HFF-Myc (cell line): ENCODE measurements at regions not wholly inside any gene's neighbourhood (a gene's known extent, or its start where the extent isn't known, plus 50 kb on each side); places are given as distances from the start of the nearest gene placed in this dataset.
"Not testable (repeated sequence)": the region's sequence is repeated elsewhere in the genome, so short reads cannot be mapped to it uniquely, and the experiment has no call there.

Source experiments
- DNase-seq: peaks from one replicate; pipeline ENCODE4 v3.0.0-alpha.2; 2011; ENCODE audit warnings: low read depth; ENCODE audit errors: extremely low read depth
- H3K4me3 ChIP-seq: replicated peaks from 2 replicates; pipeline ENCODE4 v1.5.1; 2011; ENCODE audit warnings: low read depth, mild to moderate bottlenecking, control low read depth, low read length
- TF ChIP-seq, protein P1 (sequence below): IDR thresholded peaks from 2 replicates; pipeline ENCODE4 v1.5.1; 2012; ENCODE audit warnings: mild to moderate bottlenecking, low read depth, low read length, control low read depth; ENCODE audit errors: missing control alignments

DNA sequence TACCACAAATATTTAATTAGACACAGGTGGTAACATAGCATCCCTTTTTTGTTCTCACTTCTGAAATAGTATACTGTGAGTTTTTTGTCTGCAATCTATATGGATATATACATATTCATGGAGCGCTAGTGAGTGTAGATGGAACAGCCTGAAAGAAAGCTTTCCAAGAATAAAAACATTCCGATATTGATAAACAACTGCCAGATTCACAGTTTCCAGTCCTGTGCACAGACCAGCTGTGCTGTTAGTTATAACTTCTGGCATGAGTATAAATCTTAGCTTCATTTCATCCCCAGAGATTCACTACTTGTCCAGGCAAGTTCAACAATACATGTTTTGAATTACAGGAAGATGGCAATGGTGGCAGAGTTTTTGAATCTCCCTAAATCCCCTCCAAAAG is 467.1 kb upstream of the STEAP1 start:
- DNase-seq, result no peak
- TF ChIP-seq, protein P1, sequence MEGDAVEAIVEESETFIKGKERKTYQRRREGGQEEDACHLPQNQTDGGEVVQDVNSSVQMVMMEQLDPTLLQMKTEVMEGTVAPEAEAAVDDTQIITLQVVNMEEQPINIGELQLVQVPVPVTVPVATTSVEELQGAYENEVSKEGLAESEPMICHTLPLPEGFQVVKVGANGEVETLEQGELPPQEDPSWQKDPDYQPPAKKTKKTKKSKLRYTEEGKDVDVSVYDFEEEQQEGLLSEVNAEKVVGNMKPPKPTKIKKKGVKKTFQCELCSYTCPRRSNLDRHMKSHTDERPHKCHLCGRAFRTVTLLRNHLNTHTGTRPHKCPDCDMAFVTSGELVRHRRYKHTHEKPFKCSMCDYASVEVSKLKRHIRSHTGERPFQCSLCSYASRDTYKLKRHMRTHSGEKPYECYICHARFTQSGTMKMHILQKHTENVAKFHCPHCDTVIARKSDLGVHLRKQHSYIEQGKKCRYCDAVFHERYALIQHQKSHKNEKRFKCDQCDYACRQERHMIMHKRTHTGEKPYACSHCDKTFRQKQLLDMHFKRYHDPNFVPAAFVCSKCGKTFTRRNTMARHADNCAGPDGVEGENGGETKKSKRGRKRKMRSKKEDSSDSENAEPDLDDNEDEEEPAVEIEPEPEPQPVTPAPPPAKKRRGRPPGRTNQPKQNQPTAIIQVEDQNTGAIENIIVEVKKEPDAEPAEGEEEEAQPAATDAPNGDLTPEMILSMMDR, result no peak
- H3K4me3 ChIP-seq, result no peak overlapping the region

DNA sequence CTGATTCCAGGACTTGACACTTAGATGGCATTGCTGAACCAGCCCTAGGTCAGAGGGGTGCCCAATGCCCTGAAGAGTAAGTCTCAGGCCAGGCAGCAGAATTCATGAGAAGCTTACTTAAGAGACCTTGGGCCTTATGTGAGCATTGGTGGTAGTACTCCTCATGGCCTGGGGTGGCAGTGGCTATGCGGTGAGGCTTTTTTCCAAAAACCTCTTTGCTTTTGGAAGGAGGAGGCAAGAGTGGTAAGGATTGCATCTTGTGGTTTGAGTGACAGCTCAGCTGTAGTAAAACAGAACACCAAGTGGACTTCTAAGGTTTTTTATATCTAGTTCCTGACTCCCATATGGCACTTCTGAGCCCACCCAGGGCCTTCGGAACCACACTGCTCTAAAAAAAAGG is 459.0 kb upstream of the STEAP1 start:
- no peak for DNase-seq
- TF ChIP-seq, protein P1, result no peak

DNA sequence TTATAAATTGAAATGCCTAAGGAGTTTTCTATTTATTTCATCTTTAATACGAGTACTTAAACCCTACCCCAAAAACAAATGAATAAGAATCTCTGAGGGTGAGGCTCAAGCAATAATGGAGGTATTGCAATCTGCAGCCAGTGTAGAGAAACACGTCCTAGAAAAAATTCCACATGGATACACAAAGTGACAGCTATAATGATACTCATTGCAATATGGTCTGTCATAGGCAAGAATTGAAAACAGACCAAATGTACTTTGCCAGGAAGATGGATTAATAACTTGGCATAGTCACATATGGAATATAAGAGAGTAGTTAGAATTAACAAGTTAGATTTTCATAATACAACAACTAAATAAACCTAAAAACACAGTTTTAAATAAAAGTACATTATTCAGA is 440.1 kb upstream of the STEAP1 start:
- no peak for DNase-seq
- TF ChIP-seq, protein P1, result no peak
- H3K4me3 ChIP-seq, result no peak overlapping the region

More for the DNA sequence above, 459.0 kb upstream of the STEAP1 start:
- no peak overlapping the region for H3K4me3 ChIP-seq

DNA sequence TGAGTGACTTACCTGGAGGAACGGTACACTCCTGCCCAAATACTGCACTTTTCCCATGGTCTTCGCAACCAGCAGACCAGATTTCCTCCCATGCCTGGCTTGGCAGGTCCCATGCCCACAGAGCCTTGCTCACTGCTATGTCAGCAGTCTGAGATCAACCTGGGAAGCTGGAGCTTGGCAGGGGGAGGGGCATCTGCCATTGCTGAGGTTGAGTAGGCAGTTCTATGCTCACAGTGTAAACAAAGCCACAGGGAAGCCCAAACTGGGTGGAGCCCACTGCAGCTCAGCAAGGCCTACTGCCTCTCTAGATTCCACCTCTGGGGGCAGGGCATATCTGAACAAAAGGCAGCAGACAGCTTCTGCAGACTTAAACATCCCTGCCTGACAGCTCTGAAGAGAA is 435.3 kb upstream of the STEAP1 start:
- H3K4me3 ChIP-seq, DNase-seq: not testable (repeated sequence)

DNA sequence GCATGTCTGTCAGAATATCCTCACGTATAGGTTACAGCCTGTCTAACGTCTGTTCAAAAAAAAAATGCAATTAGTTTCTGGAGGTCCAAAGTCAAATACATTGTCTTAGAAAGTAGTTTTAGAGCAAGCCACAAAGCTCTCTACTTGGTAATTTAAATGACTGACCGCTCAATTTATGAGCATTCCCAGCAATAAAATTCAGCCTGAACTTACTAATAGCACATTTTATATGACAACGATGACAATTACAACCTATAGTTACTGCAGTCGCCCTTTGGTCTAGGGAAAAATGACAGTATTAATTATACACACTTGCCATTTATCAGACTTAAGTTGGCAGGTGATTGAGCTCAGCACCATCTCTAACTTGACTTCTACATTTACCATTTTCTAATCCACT is 425.8 kb upstream of the STEAP1 start:
- DNase-seq, result no peak
- TF ChIP-seq, protein P1, result no peak
- no peak overlapping the region for H3K4me3 ChIP-seq

DNA sequence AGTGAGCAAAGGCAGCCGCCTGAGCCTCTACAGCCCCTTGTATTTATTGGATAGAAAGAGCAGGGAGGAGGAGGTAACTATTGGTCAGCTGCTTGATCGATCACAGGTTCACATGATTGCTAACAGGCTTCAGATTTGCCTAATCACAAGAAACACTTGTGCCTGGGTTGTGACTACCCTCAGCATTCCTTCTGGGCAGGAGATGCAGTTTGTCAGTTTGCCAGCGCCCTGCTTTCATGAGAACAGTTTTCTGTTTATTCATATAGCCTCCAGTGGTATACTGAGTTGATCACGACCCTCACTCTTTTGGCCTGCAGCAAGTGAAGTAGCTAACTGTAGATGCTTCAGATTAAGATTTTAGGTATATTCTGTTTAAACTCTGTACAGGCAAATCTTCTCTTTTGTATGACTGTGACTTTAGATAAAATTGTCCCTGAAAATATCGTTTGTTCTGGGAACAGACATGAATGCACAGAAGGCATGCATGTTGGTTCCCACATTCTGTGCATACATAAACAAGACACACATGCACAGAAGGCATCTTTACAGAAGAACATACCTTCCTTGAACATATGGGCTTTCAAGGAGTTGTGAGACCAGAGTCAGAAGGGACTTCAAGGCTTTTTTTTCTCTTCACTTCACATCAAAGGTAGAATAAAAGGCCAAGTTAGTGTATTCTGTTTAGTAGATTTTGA is 422.4 kb upstream of the STEAP1 start:
- no peak overlapping the region for H3K4me3 ChIP-seq
- TF ChIP-seq, protein P1, result no peak
- no peak for DNase-seq

DNA sequence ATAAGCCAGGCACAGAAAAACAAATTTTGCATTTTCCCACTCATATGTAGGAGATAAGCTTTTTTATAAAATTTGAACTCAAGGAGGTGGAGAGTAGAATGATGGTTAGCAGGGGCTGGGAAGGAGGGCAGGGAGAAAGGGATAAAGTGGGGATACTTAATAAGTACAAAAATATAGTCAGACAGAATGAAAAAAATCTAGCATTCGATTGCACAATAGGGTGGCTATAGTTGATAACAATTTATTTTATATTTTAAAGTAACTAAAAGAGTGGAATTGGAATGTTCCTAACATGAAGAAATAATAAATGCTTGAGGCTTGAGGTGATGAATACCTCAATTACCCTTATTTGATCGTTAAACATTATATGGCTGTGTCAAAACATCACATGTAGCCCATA is 415.7 kb upstream of the STEAP1 start:
- DNase-seq, result no peak
- TF ChIP-seq, protein P1, result no peak
- no peak overlapping the region for H3K4me3 ChIP-seq
